A549 (cell line): ENCODE measurements at regions not wholly inside any gene's neighbourhood (a gene's known extent, or its start where the extent isn't known, plus 50 kb on each side); places are given as distances from the start of the nearest gene placed in this dataset.

Experiments
- ATAC-seq, 2 experiments: fragments of 200-7000 bp in 1 of 2; fragments of >200 bp in 1 of 2; cut with Nextera tagmentation in 1 of 2; cut with Tn5 transposase in 1 of 2; 3 replicates each; pipeline versions ENCODE4 v1.8.0 to v1.9.1; 2018 to 2020; ENCODE audit warnings: mild to moderate bottlenecking in 1 of 2, moderate library complexity in 1 of 2
- CTCF ChIA-PET: fragments of 300-600 bp; sonication (Branson Sonifier 250); formaldehyde crosslinking; extraction: SDS; loops from one replicate; lab custom pipeline; 2021; ENCODE audit warnings: antibody characterized with exemption, inconsistent platforms; lab: Yijun Ruan, JAX
- POLR2A ChIA-PET: fragments of 350-600 bp; formaldehyde crosslinking; extraction: SDS; loops from one replicate; lab custom pipeline; 2021; ENCODE audit warnings: antibody characterized with exemption, inconsistent platforms; lab: Yijun Ruan, JAX
- DNase-seq, 2 experiments: peaks; one replicate each; pipeline versions ENCODE4 v3.0.0 to v3.0.0-alpha.2; 2011 to 2016; ENCODE audit warnings: low read depth in 1 of 2, low spot score in 1 of 2
- FAIRE-seq: peaks from 2 replicates; lab custom pipeline; 2011; peaks lifted over from hg19 to GRCh38; lab: Jason Lieb, UNC
- H3K27ac ChIP-seq, 2 experiments: fragments of >200 bp; sonication (Bioruptor Twin); formaldehyde crosslinking; 3 replicates each; pipeline ENCODE4 v1.5.1; 2016 to 2017
- H3K4me1 ChIP-seq: fragments of >200 bp; sonication (Bioruptor Twin); formaldehyde crosslinking; 3 replicates; pipeline ENCODE4 v1.6.1; 2016
- H3K4me2 ChIP-seq: fragments of >200 bp; sonication (Bioruptor Twin); formaldehyde crosslinking; 3 replicates; pipeline ENCODE4 v1.6.1; 2016
- H3K4me3 ChIP-seq: fragments of >200 bp; sonication (Bioruptor Twin); formaldehyde crosslinking; 3 replicates; pipeline ENCODE4 v1.5.1; 2016
- H3K9me3 ChIP-seq: fragments of >200 bp; sonication (Bioruptor Twin); formaldehyde crosslinking; 3 replicates; pipeline ENCODE4 v1.6.1; 2016
- BCL3 ChIP-seq: fragments of >200 bp; sonication (Bioruptor Twin); formaldehyde crosslinking; IDR thresholded peaks from 3 replicates; pipeline ENCODE4 v1.6.1; 2016
- CHD2 ChIP-seq: fragments of 150-350 bp; IDR thresholded peaks from 2 replicates; pipeline ENCODE4 v1.6.1; 2014; ENCODE audit warnings: low read length; ENCODE audit not compliant: partially characterized antibody
- EP300 ChIP-seq, 2 experiments: fragments of >200 bp; sonication (Bioruptor Twin); formaldehyde crosslinking; IDR thresholded peaks; 2 replicates in 1 of 2; 3 replicates in 1 of 2; pipeline ENCODE4 v1.6.1; 2016 to 2017
- HDAC2 ChIP-seq: fragments of 200-600 bp; sonication (generic); IDR thresholded peaks from 2 replicates; pipeline ENCODE4 v1.6.1; 2016
- HEYL ChIP-seq: fragments of 250-450 bp; sonication (Bioruptor Pico); IDR thresholded peaks from 2 replicates; pipeline ENCODE4 v1.8.0; 2021; ENCODE audit warnings: mild to moderate bottlenecking, moderate library complexity
- HOXB13 ChIP-seq: fragments of 250-450 bp; sonication (Bioruptor Pico); IDR thresholded peaks from 2 replicates; pipeline ENCODE4 v1.5.0; 2020; ENCODE audit warnings: low read depth, mild to moderate bottlenecking, moderate library complexity
- KDM1A ChIP-seq: fragments of 200-600 bp; sonication (generic); IDR thresholded peaks from 2 replicates; pipeline ENCODE4 v1.6.1; 2016; ENCODE audit warnings: low read depth, mild to moderate bottlenecking
- MAFK ChIP-seq: fragments of 450-650 bp; IDR thresholded peaks from 2 replicates; pipeline ENCODE4 v1.6.1; 2014; ENCODE audit not compliant: partially characterized antibody
- MAZ ChIP-seq: fragments of 150-350 bp; IDR thresholded peaks from 2 replicates; pipeline ENCODE4 v1.6.1; 2014; ENCODE audit warnings: antibody characterized with exemption, low read depth, low read length, borderline replicate concordance
- NPAS2 ChIP-seq: fragments of 250-450 bp; sonication (Bioruptor Pico); IDR thresholded peaks from 2 replicates; pipeline ENCODE4 v1.8.0; 2022; ENCODE audit warnings: mild to moderate bottlenecking, moderate library complexity, borderline replicate concordance
- NR3C1 ChIP-seq: fragments of >200 bp; sonication (Bioruptor Twin); formaldehyde crosslinking; IDR thresholded peaks from 3 replicates; pipeline ENCODE4 v1.6.1; 2017
- POLR2A ChIP-seq: IDR thresholded peaks from 2 replicates; pipeline ENCODE4 v1.6.1; 2012; ENCODE audit warnings: mild to moderate bottlenecking, low read length
- POLR2AphosphoS2 ChIP-seq: conservative IDR thresholded peaks from 2 replicates; pipeline ENCODE4 v1.6.1; 2012; ENCODE audit warnings: low read length, improper control_type of control experiment, inconsistent platforms
- SMC3 ChIP-seq: fragments of >200 bp; sonication (Bioruptor Twin); formaldehyde crosslinking; IDR thresholded peaks from 3 replicates; pipeline ENCODE4 v1.6.1; 2018; ENCODE audit warnings: inconsistent platforms
- SREBF2 ChIP-seq: fragments of 450-650 bp; IDR thresholded peaks from 2 replicates; pipeline ENCODE4 v1.6.1; 2014; ENCODE audit warnings: mild to moderate bottlenecking, moderate library complexity
- TP53 ChIP-seq: fragments of 250-450 bp; sonication (Bioruptor Pico); IDR thresholded peaks from 2 replicates; pipeline ENCODE4 v1.5.0; 2021; ENCODE audit warnings: mild to moderate bottlenecking, moderate library complexity
- ZFP36 ChIP-seq: fragments of 450-650 bp; IDR thresholded peaks from 2 replicates; pipeline ENCODE4 v1.6.1; 2014; ENCODE audit warnings: borderline replicate concordance; ENCODE audit not compliant: partially characterized antibody
- ZSCAN20 ChIP-seq: fragments of 250-450 bp; sonication (Bioruptor Pico); IDR thresholded peaks from 2 replicates; pipeline ENCODE4 v1.8.0; 2022; ENCODE audit warnings: mild to moderate bottlenecking, moderate library complexity
- WGBS: methylation state at CpG from one replicate; pipeline ENCODE4 v1.1.6; 2017; ENCODE audit errors: missing lambda C conversion rate; 5-methylcytosine and 5-hydroxymethylcytosine counted together
- TF ChIP-seq, protein P1 (sequence below): fragments of >200 bp; sonication (Bioruptor Twin); formaldehyde crosslinking; IDR thresholded peaks from 3 replicates; pipeline ENCODE4 v1.5.1; 2016
- TF ChIP-seq, protein P2 (sequence below): IDR thresholded peaks from 2 replicates; pipeline ENCODE4 v1.6.1; 2012

GRCh38 chr9:89803403-89803802 is 198.6 kb downstream of the GADD45G start:
- no peak for DNase-seq
- CTCF ChIA-PET = interaction anchor here (1.2 kb wide), 1 partner anchor 14 kb away, joined by 3 read pairs; no protein-coding TSS in a partner anchor
- WGBS = 40% methylated on average over 7 of the region's 7 CpGs
- POLR2A ChIA-PET = no interaction called here
- Histone ChIP-seq H3K4me2 (no peak overlapping the region), H3K4me3 (no peak overlapping the region), H3K4me1 (no peaks in the 10 kb centered on the region), H3K9me3 (no peaks in the 10 kb centered on the region), H3K27ac (no peak overlapping the region)
- FAIRE-seq = no peak
- TF ChIP-seq MAFK = no peak
- no peak for TF ChIP-seq ZSCAN20
- no peak for TF ChIP-seq KDM1A
- TF ChIP-seq HEYL (CRISPR knock-in tag) = no peak
- TF ChIP-seq BCL3 = no peak
- no peak for TF ChIP-seq SMC3
- no peak for TF ChIP-seq TP53 (CRISPR knock-in tag)
- TF ChIP-seq HOXB13 (CRISPR knock-in tag) = no peak
- TF ChIP-seq POLR2AphosphoS2 = no peak
- no peak for TF ChIP-seq ZFP36
- TF ChIP-seq, protein P1, sequence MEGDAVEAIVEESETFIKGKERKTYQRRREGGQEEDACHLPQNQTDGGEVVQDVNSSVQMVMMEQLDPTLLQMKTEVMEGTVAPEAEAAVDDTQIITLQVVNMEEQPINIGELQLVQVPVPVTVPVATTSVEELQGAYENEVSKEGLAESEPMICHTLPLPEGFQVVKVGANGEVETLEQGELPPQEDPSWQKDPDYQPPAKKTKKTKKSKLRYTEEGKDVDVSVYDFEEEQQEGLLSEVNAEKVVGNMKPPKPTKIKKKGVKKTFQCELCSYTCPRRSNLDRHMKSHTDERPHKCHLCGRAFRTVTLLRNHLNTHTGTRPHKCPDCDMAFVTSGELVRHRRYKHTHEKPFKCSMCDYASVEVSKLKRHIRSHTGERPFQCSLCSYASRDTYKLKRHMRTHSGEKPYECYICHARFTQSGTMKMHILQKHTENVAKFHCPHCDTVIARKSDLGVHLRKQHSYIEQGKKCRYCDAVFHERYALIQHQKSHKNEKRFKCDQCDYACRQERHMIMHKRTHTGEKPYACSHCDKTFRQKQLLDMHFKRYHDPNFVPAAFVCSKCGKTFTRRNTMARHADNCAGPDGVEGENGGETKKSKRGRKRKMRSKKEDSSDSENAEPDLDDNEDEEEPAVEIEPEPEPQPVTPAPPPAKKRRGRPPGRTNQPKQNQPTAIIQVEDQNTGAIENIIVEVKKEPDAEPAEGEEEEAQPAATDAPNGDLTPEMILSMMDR = no peak
- TF ChIP-seq SREBF2 = no peak
- no peak for TF ChIP-seq POLR2A
- no peak for TF ChIP-seq HDAC2
- ATAC-seq = no peak

- TF ChIP-seq NR3C1 (no peak), POLR2A (no peak), MAZ (no peak), MAFK (peak; percentile 48)
- Histone ChIP-seq H3K4me2 (no peak overlapping the region), H3K9me3 (no peaks in the 10 kb centered on the region), H3K4me3 (no peak overlapping the region), H3K4me1 (no peaks in the 10 kb centered on the region), H3K27ac (no peak overlapping the region)
- ATAC-seq (no peak), DNase-seq (no peak), FAIRE-seq (no peak)
- POLR2A ChIA-PET = no interaction called here
- 32% methylated on average over 8 of the region's 8 CpGs for WGBS
- CTCF ChIA-PET = interaction anchor here (1.0 kb wide), 1 partner anchor 12 kb away, joined by 3 read pairs; no protein-coding TSS in a partner anchor
Observed at GRCh38 chr9:89804766-89805531, 200.1 kb downstream of the GADD45G start.

DNA sequence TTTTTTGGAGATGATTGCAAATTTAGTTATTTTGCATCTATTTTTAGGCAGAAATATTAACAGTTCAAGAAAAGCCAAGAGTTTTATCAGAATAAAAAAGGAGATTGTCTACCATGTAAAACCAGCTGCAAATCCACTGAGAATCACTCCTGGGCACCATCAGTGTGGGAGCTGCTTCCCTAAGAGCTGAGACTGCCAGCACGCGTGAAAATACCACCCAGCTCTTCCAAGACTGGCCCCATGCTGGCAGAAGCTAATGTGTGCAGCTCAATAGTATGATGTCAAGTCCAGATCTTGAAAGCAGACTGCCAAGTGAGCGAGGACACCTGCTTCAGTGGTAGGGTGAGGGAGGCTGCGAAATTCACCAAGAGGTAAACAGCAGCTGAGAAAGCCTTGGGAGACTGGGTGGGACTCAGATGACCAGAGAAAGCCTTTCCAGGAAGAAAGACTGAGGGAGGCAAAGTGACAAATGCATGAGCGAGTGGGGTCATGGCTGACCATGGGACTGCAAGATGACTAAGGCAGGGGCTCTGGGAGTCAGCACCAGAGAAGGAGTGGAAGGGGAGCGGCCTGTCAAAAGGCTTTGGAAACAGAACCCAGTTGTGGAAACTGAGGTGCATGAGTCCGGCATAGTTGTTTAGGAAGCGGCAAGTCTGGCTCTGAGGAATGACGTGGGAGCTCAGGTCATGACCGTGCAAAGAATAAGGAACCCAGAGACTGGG is 200.9 kb downstream of the GADD45G start:
- H3K4me2 ChIP-seq = no peak overlapping the region

More for the DNA sequence above, 200.9 kb downstream of the GADD45G start:
- DNase-seq = no peak
- FAIRE-seq = no peak
- H3K27ac ChIP-seq = no peak overlapping the region
- POLR2A ChIA-PET = no interaction called here
- no peak for ATAC-seq
- CTCF ChIA-PET = interaction anchor here (1.0 kb wide), 1 partner anchor 11 kb away, joined by 3 read pairs; no protein-coding TSS in a partner anchor
- H3K4me1 ChIP-seq = no peaks in the 10 kb centered on the region
- 60% methylated on average over 10 of the region's 10 CpGs for WGBS
- H3K4me3 ChIP-seq = no peak overlapping the region
- H3K9me3 ChIP-seq = no peaks in the 10 kb centered on the region
- no peak for TF ChIP-seq CHD2
- TF ChIP-seq EP300 (IDR thresholded peaks at IDR 0.05) = no peak
- TF ChIP-seq NPAS2 (CRISPR knock-in tag) = no peak
- TF ChIP-seq, protein P2, sequence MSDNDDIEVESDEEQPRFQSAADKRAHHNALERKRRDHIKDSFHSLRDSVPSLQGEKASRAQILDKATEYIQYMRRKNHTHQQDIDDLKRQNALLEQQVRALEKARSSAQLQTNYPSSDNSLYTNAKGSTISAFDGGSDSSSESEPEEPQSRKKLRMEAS = no peak
